H9 (cell line): ENCODE measurements at regions not wholly inside any gene's neighbourhood (a gene's known extent, or its start where the extent isn't known, plus 50 kb on each side); places are given as distances from the start of the nearest gene placed in this dataset.

Experiments
- DNase-seq: peaks from one replicate; pipeline ENCODE4 v3.0.0-alpha.2; 2017
- H2AFZ ChIP-seq: one replicate; pipeline ENCODE4 v1.6.1; 2013; ENCODE audit warnings: mild to moderate bottlenecking, low read length, control low read depth, moderate library complexity
- H2AK5ac ChIP-seq: 2 replicates; pipeline ENCODE4 v1.6.1; 2013; ENCODE audit warnings: low read length, control low read depth, mixed read lengths; ENCODE audit not compliant: insufficient read length
- H2BK120ac ChIP-seq: one replicate; pipeline ENCODE4 v1.6.1; 2013; ENCODE audit warnings: low read depth, mild to moderate bottlenecking, low read length, control low read depth, inconsistent platforms; ENCODE audit not compliant: poor library complexity, severe bottlenecking
- H2BK12ac ChIP-seq: 2 replicates; pipeline ENCODE4 v1.6.1; 2013; ENCODE audit warnings: low read length, control low read depth, mixed read lengths, low read depth; ENCODE audit not compliant: insufficient read length
- H2BK15ac ChIP-seq: 2 replicates; pipeline ENCODE4 v1.6.1; 2013; ENCODE audit warnings: low read depth, low read length, control low read depth
- H2BK20ac ChIP-seq: one replicate; pipeline ENCODE4 v1.6.1; 2013; ENCODE audit warnings: low read depth, mild to moderate bottlenecking, low read length, control low read depth, inconsistent platforms; ENCODE audit not compliant: poor library complexity, severe bottlenecking
- H2BK5ac ChIP-seq: 2 replicates; pipeline ENCODE4 v1.6.1; 2013; ENCODE audit warnings: low read length, control low read depth, mixed read lengths; ENCODE audit not compliant: insufficient read length
- H3K14ac ChIP-seq: 2 replicates; pipeline ENCODE4 v1.6.1; 2013; ENCODE audit warnings: low read length, control low read depth; ENCODE audit not compliant: insufficient read depth
- H3K18ac ChIP-seq: 2 replicates; pipeline ENCODE4 v1.6.1; 2013; ENCODE audit warnings: low read depth, mild to moderate bottlenecking, mixed read lengths, low read length, control low read depth; ENCODE audit not compliant: insufficient read length
- H3K23ac ChIP-seq: 2 replicates; pipeline ENCODE4 v1.6.1; 2013; ENCODE audit warnings: low read length, control low read depth, mixed read lengths, low read depth; ENCODE audit not compliant: insufficient read length
- H3K23me2 ChIP-seq: 2 replicates; pipeline ENCODE4 v1.6.1; 2013; ENCODE audit warnings: low read depth, mild to moderate bottlenecking, mixed read lengths, low read length, control low read depth; ENCODE audit not compliant: insufficient read length, poor library complexity, severe bottlenecking
- H3K27ac ChIP-seq: 2 replicates; pipeline ENCODE4 v1.5.1; 2013; ENCODE audit warnings: low read length, control low read depth, mixed read lengths, low read depth; ENCODE audit not compliant: insufficient read length
- H3K27me3 ChIP-seq: 2 replicates; pipeline ENCODE4 v1.6.1; 2013; ENCODE audit warnings: low read length, control low read depth, inconsistent platforms; ENCODE audit not compliant: insufficient read depth
- H3K4ac ChIP-seq: 2 replicates; pipeline ENCODE4 v1.6.1; 2013; ENCODE audit warnings: low read depth, mild to moderate bottlenecking, control low read depth, inconsistent platforms, low read length, moderate library complexity
- H3K4me1 ChIP-seq: 2 replicates; pipeline ENCODE4 v1.6.1; 2013; ENCODE audit warnings: low read length, control low read depth, inconsistent platforms; ENCODE audit not compliant: insufficient read depth
- H3K4me2 ChIP-seq: 2 replicates; pipeline ENCODE4 v1.6.1; 2013; ENCODE audit warnings: low read length, control low read depth, mixed read lengths; ENCODE audit not compliant: insufficient read length, insufficient read depth
- H3K56ac ChIP-seq: 2 replicates; pipeline ENCODE4 v1.6.1; 2013; ENCODE audit warnings: low read depth, mild to moderate bottlenecking, mixed read lengths, low read length, control low read depth; ENCODE audit not compliant: insufficient read length
- H3K79me1 ChIP-seq: 2 replicates; pipeline ENCODE4 v1.6.1; 2013; ENCODE audit warnings: low read depth, mild to moderate bottlenecking, moderate library complexity, low read length, control low read depth, inconsistent platforms; ENCODE audit not compliant: insufficient read depth, poor library complexity, severe bottlenecking
- H3K79me2 ChIP-seq: 2 replicates; pipeline ENCODE4 v1.6.1; 2013; ENCODE audit warnings: low read length, control low read depth, inconsistent platforms; ENCODE audit not compliant: insufficient read depth
- H3K9ac ChIP-seq: 2 replicates; pipeline ENCODE4 v1.6.1; 2013; ENCODE audit warnings: low read length, control low read depth, mixed read lengths; ENCODE audit not compliant: insufficient read length; ENCODE audit errors: extremely low read depth
- H3K9me3 ChIP-seq: one replicate; pipeline ENCODE4 v1.6.1; 2013; ENCODE audit warnings: low read depth, low read length, inconsistent platforms; ENCODE audit not compliant: control insufficient read depth
- H3T11ph ChIP-seq: one replicate; pipeline ENCODE4 v1.6.1; 2013; ENCODE audit warnings: mild to moderate bottlenecking, low read length, control low read depth, inconsistent platforms
- H4K20me1 ChIP-seq: one replicate; pipeline ENCODE4 v1.6.1; 2013; ENCODE audit not compliant: control insufficient read depth, insufficient read length, insufficient read depth
- H4K5ac ChIP-seq: 2 replicates; pipeline ENCODE4 v1.6.1; 2013; ENCODE audit warnings: low read depth, mild to moderate bottlenecking, mixed read lengths, low read length, control low read depth; ENCODE audit not compliant: insufficient read length
- H4K8ac ChIP-seq: replicated peaks from 2 replicates; pipeline ENCODE4 v1.6.1; 2013; ENCODE audit warnings: low read length, control low read depth, mixed read lengths, low read depth; ENCODE audit not compliant: insufficient read length
- H4K91ac ChIP-seq: 2 replicates; pipeline ENCODE4 v1.6.1; 2013; ENCODE audit warnings: low read depth, mild to moderate bottlenecking, moderate library complexity, mixed read lengths, low read length, control low read depth; ENCODE audit not compliant: insufficient read length
- H3K27ac Mint-ChIP-seq, 3 experiments: 2 replicates in 2 of 3; 3 replicates in 1 of 3; pipeline ENCODE4 v1.8.0; 2020 to 2021; ENCODE audit warnings: mixed read lengths in 3 of 3, mild to moderate bottlenecking in 1 of 3, moderate library complexity in 1 of 3
- H3K27me3 Mint-ChIP-seq: 2 replicates; pipeline ENCODE4 v1.8.0; 2021; ENCODE audit warnings: low read depth, mild to moderate bottlenecking, moderate library complexity, mixed read lengths
- H3K36me3 Mint-ChIP-seq, 3 experiments: 2 replicates in 2 of 3; 3 replicates in 1 of 3; pipeline ENCODE4 v1.8.0; 2020 to 2021; ENCODE audit warnings: low read depth in 3 of 3, mixed read lengths in 3 of 3; ENCODE audit not compliant: insufficient read depth in 1 of 3
- H3K4me1 Mint-ChIP-seq, 2 experiments: 2 replicates each; pipeline ENCODE4 v1.8.0; 2020; ENCODE audit warnings: mixed read lengths in 2 of 2
- H3K4me3 Mint-ChIP-seq, 2 experiments: 2 replicates in 1 of 2; 3 replicates in 1 of 2; pipeline ENCODE4 v1.8.0; 2020 to 2021; ENCODE audit warnings: mild to moderate bottlenecking in 2 of 2, mixed read lengths in 2 of 2, moderate library complexity in 1 of 2
- H3K9me3 Mint-ChIP-seq, 2 experiments: 2 replicates in 1 of 2; 3 replicates in 1 of 2; pipeline ENCODE4 v1.8.0; 2020; ENCODE audit warnings: mild to moderate bottlenecking in 2 of 2, mixed read lengths in 2 of 2, moderate library complexity in 1 of 2
- WGBS: extraction: QIAGEN DNeasy Blood & Tissue Kit; methylation state at CpG from one replicate; pipeline ENCODE4 v1.1.7; 2013; ENCODE audit warnings: missing lambda C conversion rate, low lambda C conversion rate, mixed read lengths; ENCODE audit not compliant: insufficient read length; ENCODE audit errors: extremely low coverage; 5-methylcytosine and 5-hydroxymethylcytosine counted together
- TF ChIP-seq, protein P1 (sequence below): fragments of 200-600 bp; sonication (generic); conservative IDR thresholded peaks from 3 replicates; pipeline ENCODE4 v1.8.0; 2021; ENCODE audit warnings: antibody characterized with exemption, mild to moderate bottlenecking

DNA sequence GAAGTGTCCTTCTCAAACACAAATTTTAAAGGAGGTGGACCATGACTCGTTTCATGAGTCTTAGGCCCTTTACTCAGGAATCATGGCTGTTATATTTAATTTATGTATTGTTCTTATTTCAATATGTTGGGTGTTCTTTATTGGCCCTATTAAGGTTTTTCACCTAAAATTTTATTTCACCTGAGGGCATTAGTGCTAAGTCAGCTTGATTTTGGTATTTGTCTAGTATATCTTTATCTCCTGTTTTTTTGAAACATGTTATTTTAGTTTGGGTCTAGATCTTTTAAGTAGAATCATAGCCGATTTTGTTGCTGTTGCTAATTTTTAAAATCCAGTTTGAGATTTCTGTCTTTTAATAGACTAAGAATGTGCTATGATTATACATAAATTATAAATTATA lies 430.4 kb downstream of the RPS6KC1 start:
- Histone ChIP-seq H2AFZ (no peak overlapping the region), H3K9me3 (no peaks in the 10 kb centered on the region), H3T11ph (no peak overlapping the region), H3K56ac (no peak overlapping the region), H3K27ac (no peak overlapping the region), H3K27me3 (no peaks in the 10 kb centered on the region), H3K79me1 (no peaks in the 10 kb centered on the region), H3K23me2 (no peaks in the 10 kb centered on the region), H2BK5ac (no peak overlapping the region), H2AK5ac (no peak overlapping the region), H3K18ac (no peak overlapping the region), H2BK20ac (no peak overlapping the region), H4K5ac (no peak overlapping the region), H3K4ac (no peak overlapping the region), H3K4me1 (no peaks in the 10 kb centered on the region), H3K79me2 (no peaks in the 10 kb centered on the region), H4K8ac (no peak overlapping the region), H4K91ac (no peak overlapping the region), H4K20me1 (no peaks in the 10 kb centered on the region), H2BK120ac (no peak overlapping the region), H2BK12ac (no peak overlapping the region), H3K23ac (no peak overlapping the region), H3K9ac (no peak overlapping the region), H2BK15ac (no peak overlapping the region), H3K14ac (no peak overlapping the region), H3K4me2 (no peak overlapping the region)
- no peak overlapping the region for H3K27ac Mint-ChIP-seq
- no peaks in the 10 kb centered on the region; a peak in 1 of 5 replicates for H3K9me3 Mint-ChIP-seq
- TF ChIP-seq, protein P1, sequence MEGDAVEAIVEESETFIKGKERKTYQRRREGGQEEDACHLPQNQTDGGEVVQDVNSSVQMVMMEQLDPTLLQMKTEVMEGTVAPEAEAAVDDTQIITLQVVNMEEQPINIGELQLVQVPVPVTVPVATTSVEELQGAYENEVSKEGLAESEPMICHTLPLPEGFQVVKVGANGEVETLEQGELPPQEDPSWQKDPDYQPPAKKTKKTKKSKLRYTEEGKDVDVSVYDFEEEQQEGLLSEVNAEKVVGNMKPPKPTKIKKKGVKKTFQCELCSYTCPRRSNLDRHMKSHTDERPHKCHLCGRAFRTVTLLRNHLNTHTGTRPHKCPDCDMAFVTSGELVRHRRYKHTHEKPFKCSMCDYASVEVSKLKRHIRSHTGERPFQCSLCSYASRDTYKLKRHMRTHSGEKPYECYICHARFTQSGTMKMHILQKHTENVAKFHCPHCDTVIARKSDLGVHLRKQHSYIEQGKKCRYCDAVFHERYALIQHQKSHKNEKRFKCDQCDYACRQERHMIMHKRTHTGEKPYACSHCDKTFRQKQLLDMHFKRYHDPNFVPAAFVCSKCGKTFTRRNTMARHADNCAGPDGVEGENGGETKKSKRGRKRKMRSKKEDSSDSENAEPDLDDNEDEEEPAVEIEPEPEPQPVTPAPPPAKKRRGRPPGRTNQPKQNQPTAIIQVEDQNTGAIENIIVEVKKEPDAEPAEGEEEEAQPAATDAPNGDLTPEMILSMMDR, result no peak
- H3K4me1 Mint-ChIP-seq, result peaks cover 7 to 10% of the 10 kb centered on the region in 2 experiments; a peak in 3 of 4 replicates
- no CpG with 5 or more reads among the region's 2 CpGs for WGBS
- DNase-seq, result no peak
- H3K36me3 Mint-ChIP-seq, result peaks cover 0 to 4% (median 3%) of the 10 kb centered on the region in 3 experiments; a peak in 4 of 7 replicates
- H3K27me3 Mint-ChIP-seq, result no peaks in the 10 kb centered on the region
- H3K4me3 Mint-ChIP-seq, result no peak overlapping the region
